Activated B cell treated with CpG ODN at 0.5 μM for 24 hours (primary cell): ENCODE measurements at regions not wholly inside any gene's neighbourhood (a gene's known extent, or its start where the extent isn't known, plus 50 kb on each side); places are given as distances from the start of the nearest gene placed in this dataset.

Source experiments
- ATAC-seq: fragments of 200-7000 bp; cut with Tn5 transposase; one replicate; pipeline ENCODE4 v1.10.0; 2021; ENCODE audit warnings: low read depth, mild to moderate bottlenecking, moderate library complexity
- CTCF ChIA-PET: fragments of 350-600 bp; sonication (Branson Sonifier 250); formaldehyde crosslinking; loops from one replicate; lab custom pipeline; 2021; ENCODE audit warnings: antibody characterized with exemption; lab: Charles Lee
- POLR2A ChIA-PET: fragments of 350-600 bp; sonication (Branson Sonifier 250); formaldehyde crosslinking; loops from one replicate; lab custom pipeline; 2021; ENCODE audit warnings: antibody characterized with exemption; lab: Charles Lee
- DNase-seq: peaks from one replicate; pipeline ENCODE4 v3.0.0; 2022
- H3K27ac Mint-ChIP-seq: one replicate; pipeline ENCODE4 v1.8.0; 2020; ENCODE audit warnings: mixed read lengths
- H3K27me3 Mint-ChIP-seq: one replicate; pipeline ENCODE4 v1.8.0; 2021; ENCODE audit warnings: mixed read lengths
- H3K36me3 Mint-ChIP-seq: one replicate; pipeline ENCODE4 v1.8.0; 2021; ENCODE audit warnings: low read depth, mixed read lengths
- H3K4me1 Mint-ChIP-seq: one replicate; pipeline ENCODE4 v1.8.0; 2021; ENCODE audit warnings: mixed read lengths
- H3K4me3 Mint-ChIP-seq: one replicate; pipeline ENCODE4 v1.8.0; 2020; ENCODE audit warnings: mild to moderate bottlenecking, mixed read lengths
- H3K9me3 Mint-ChIP-seq: one replicate; pipeline ENCODE4 v1.8.0; 2020; ENCODE audit warnings: mixed read lengths
- CTCF ChIP-seq: fragments of 200-600 bp; IDR thresholded peaks from one replicate; pipeline ENCODE4 v1.8.0; 2022; ENCODE audit warnings: antibody characterized with exemption, mild to moderate bottlenecking
- intact Hi-C: fragments of 100-400 bp; cut with micrococcal nuclease; formaldehyde crosslinking; loops from one replicate; pipeline ENCODE4 v1.15.1; 2024

GRCh38 chr10:43024942-43025700, 51.7 kb upstream of the RET start:
- CTCF ChIA-PET = no interaction called here
- no peak for DNase-seq
- POLR2A ChIA-PET = no interaction called here
- peaks cover 7% of the 10 kb centered on the region for H3K27me3 Mint-ChIP-seq
- no peaks in the 10 kb centered on the region for H3K9me3 Mint-ChIP-seq
- no peaks in the 10 kb centered on the region for H3K36me3 Mint-ChIP-seq
- no peak overlapping the region for H3K4me3 Mint-ChIP-seq
- no peak for ATAC-seq
- intact Hi-C loops = no loop called here
- no peaks in the 10 kb centered on the region for H3K4me1 Mint-ChIP-seq
- no peak overlapping the region for H3K27ac Mint-ChIP-seq
- no peak for TF ChIP-seq CTCF

GRCh38 chr10:43026039-43026973, 50.6 kb upstream of the RET start:
- no peaks in the 10 kb centered on the region for H3K9me3 Mint-ChIP-seq

More at GRCh38 chr10:43026039-43026973, 50.6 kb upstream of the RET start:
- intact Hi-C loops = no loop called here
- ChIA-PET CTCF (no interaction called here), POLR2A (no interaction called here)
- Mint-ChIP-seq H3K4me3 (no peak overlapping the region), H3K4me1 (no peaks in the 10 kb centered on the region), H3K27me3 (peaks cover 2% of the 10 kb centered on the region), H3K36me3 (no peaks in the 10 kb centered on the region), H3K27ac (no peak overlapping the region)
- DNase-seq = no peak
- no peak for ATAC-seq
- no peak for TF ChIP-seq CTCF
